Endodermal cell (in vitro differentiated cells): ENCODE measurements at regions not wholly inside any gene's neighbourhood (a gene's known extent, or its start where the extent isn't known, plus 50 kb on each side); places are given as distances from the start of the nearest gene placed in this dataset.

Experiments used
- DNase-seq: peaks from one replicate; pipeline ENCODE4 v3.0.0-alpha.2; 2017
- H3K27ac ChIP-seq: 2 replicates; pipeline ENCODE4 v1.5.1; 2013; ENCODE audit warnings: mild to moderate bottlenecking, low read depth, low read length, moderate library complexity
- H3K27me3 ChIP-seq: 2 replicates; pipeline ENCODE4 v1.6.1; 2013; ENCODE audit warnings: mild to moderate bottlenecking, low read length, moderate library complexity; ENCODE audit not compliant: insufficient read depth, control insufficient read depth, poor library complexity, severe bottlenecking
- H3K36me3 ChIP-seq: 2 replicates; pipeline ENCODE4 v1.7.0; 2013; ENCODE audit warnings: mild to moderate bottlenecking, low read length, moderate library complexity; ENCODE audit not compliant: control insufficient read depth, insufficient read depth
- H3K4me1 ChIP-seq: one replicate; pipeline ENCODE4 v1.7.0; 2013; ENCODE audit warnings: low read length; ENCODE audit not compliant: control insufficient read depth, insufficient read depth
- H3K4me3 ChIP-seq: 2 replicates; pipeline ENCODE4 v1.5.1; 2013; ENCODE audit warnings: mild to moderate bottlenecking, low read length, moderate library complexity
- H3K9ac ChIP-seq: 2 replicates; pipeline ENCODE4 v1.6.1; 2013; ENCODE audit warnings: mild to moderate bottlenecking, low read length, moderate library complexity; ENCODE audit not compliant: poor library complexity, severe bottlenecking; ENCODE audit errors: extremely low read depth
- H3K9me3 ChIP-seq: 2 replicates; pipeline ENCODE4 v1.6.1; 2013; ENCODE audit warnings: mild to moderate bottlenecking, low read length, moderate library complexity; ENCODE audit not compliant: control insufficient read depth
- H3K27ac Mint-ChIP-seq: 2 replicates; pipeline ENCODE4 v1.8.0; 2020; ENCODE audit warnings: mixed read lengths
- H3K27me3 Mint-ChIP-seq: 2 replicates; pipeline ENCODE4 v1.8.0; 2021; ENCODE audit warnings: mild to moderate bottlenecking, mixed read lengths; ENCODE audit not compliant: insufficient read depth
- H3K36me3 Mint-ChIP-seq: 2 replicates; pipeline ENCODE4 v1.8.0; 2020; ENCODE audit warnings: low read depth, mixed read lengths
- H3K4me1 Mint-ChIP-seq: 2 replicates; pipeline ENCODE4 v1.8.0; 2020; ENCODE audit warnings: mixed read lengths
- H3K4me3 Mint-ChIP-seq: 2 replicates; pipeline ENCODE4 v1.8.0; 2020; ENCODE audit warnings: mild to moderate bottlenecking, moderate library complexity, mixed read lengths
- H3K9me3 Mint-ChIP-seq: 2 replicates; pipeline ENCODE4 v1.8.0; 2020; ENCODE audit warnings: mild to moderate bottlenecking, mixed read lengths
- WGBS, 2 experiments: methylation state at CpG; one replicate each; pipeline versions ENCODE4 v1.1.5 to v1.1.7; 2013; ENCODE audit warnings: missing lambda C conversion rate in 2 of 2, mixed read lengths in 1 of 2; ENCODE audit not compliant: insufficient coverage in 1 of 2, insufficient read length in 1 of 2; 5-methylcytosine and 5-hydroxymethylcytosine counted together
- TF ChIP-seq, protein P1 (sequence below): fragments of 200-600 bp; sonication (generic); conservative IDR thresholded peaks from 2 replicates; pipeline ENCODE4 v1.5.0; 2021; ENCODE audit warnings: antibody characterized with exemption, mild to moderate bottlenecking

GRCh38 chr12:112598626-112599025 lies 179.9 kb downstream of the PTPN11 start:
- peaks cover 26% of the 10 kb centered on the region for H3K27me3 Mint-ChIP-seq

DNA sequence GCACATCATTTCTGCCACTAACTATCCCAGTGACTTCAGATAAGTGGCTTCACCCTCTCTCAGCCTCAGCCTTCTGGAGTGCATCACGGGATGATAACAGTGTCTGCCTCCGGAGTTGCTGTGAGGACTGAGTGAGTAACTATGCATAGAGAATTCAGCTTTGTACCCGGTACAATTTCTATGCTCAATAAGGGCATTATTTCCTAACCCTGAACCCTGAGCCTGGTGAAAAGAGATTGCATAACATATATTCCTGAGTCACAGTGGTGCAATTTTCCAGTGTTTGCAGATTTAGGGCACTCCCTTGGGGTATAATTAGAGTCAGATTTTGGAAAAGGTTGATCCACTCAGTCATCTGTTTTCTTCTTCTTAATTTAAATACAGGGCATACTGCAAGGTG lies 181.1 kb downstream of the PTPN11 start:
- Histone ChIP-seq H3K27me3 (no peaks in the 10 kb centered on the region), H3K36me3 (no peaks in the 10 kb centered on the region), H3K9me3 (no peaks in the 10 kb centered on the region), H3K4me1 (no peaks in the 10 kb centered on the region), H3K4me3 (no peak overlapping the region), H3K27ac (no peak overlapping the region), H3K9ac (no peak overlapping the region)
- WGBS, 2 experiments = 64 to 84% methylated on average over 2 to 3 of the region's 3 CpGs
- H3K4me1 Mint-ChIP-seq = no peaks in the 10 kb centered on the region
- no peak overlapping the region for H3K4me3 Mint-ChIP-seq
- H3K27ac Mint-ChIP-seq = no peak overlapping the region
- peaks cover 15% of the 10 kb centered on the region for H3K27me3 Mint-ChIP-seq
- no peaks in the 10 kb centered on the region for H3K36me3 Mint-ChIP-seq
- TF ChIP-seq, protein P1, sequence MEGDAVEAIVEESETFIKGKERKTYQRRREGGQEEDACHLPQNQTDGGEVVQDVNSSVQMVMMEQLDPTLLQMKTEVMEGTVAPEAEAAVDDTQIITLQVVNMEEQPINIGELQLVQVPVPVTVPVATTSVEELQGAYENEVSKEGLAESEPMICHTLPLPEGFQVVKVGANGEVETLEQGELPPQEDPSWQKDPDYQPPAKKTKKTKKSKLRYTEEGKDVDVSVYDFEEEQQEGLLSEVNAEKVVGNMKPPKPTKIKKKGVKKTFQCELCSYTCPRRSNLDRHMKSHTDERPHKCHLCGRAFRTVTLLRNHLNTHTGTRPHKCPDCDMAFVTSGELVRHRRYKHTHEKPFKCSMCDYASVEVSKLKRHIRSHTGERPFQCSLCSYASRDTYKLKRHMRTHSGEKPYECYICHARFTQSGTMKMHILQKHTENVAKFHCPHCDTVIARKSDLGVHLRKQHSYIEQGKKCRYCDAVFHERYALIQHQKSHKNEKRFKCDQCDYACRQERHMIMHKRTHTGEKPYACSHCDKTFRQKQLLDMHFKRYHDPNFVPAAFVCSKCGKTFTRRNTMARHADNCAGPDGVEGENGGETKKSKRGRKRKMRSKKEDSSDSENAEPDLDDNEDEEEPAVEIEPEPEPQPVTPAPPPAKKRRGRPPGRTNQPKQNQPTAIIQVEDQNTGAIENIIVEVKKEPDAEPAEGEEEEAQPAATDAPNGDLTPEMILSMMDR = no peak
- DNase-seq = no peak
- H3K9me3 Mint-ChIP-seq = peaks cover 3% of the 10 kb centered on the region

More at GRCh38 chr12:112598626-112599025, 179.9 kb downstream of the PTPN11 start:
- Mint-ChIP-seq H3K4me1 (no peaks in the 10 kb centered on the region), H3K36me3 (no peaks in the 10 kb centered on the region), H3K9me3 (peaks cover 4% of the 10 kb centered on the region), H3K27ac (no peak overlapping the region), H3K4me3 (no peak overlapping the region)
- WGBS, 2 experiments = 95 to 100% methylated on average over 1 of the region's 1 CpG
- peaks cover 1% of the 10 kb centered on the region for H3K9me3 ChIP-seq
- no peaks in the 10 kb centered on the region for H3K4me1 ChIP-seq
- H3K4me3 ChIP-seq = no peak overlapping the region
- H3K27me3 ChIP-seq = no peaks in the 10 kb centered on the region
- no peak overlapping the region for H3K27ac ChIP-seq
- DNase-seq = no peak
- H3K9ac ChIP-seq = no peak overlapping the region
- TF ChIP-seq, protein P1 = no peak
- no peaks in the 10 kb centered on the region for H3K36me3 ChIP-seq

GRCh38 chr12:112602150-112602549 lies 183.4 kb downstream of the PTPN11 start:
- no peak overlapping the region for H3K9ac ChIP-seq
- H3K4me1 ChIP-seq = no peaks in the 10 kb centered on the region
- TF ChIP-seq, protein P1 = no peak
- Mint-ChIP-seq H3K27ac (peak overlapping the region; percentile 52), H3K4me1 (no peaks in the 10 kb centered on the region), H3K36me3 (no peaks in the 10 kb centered on the region), H3K27me3 (peaks cover 10% of the 10 kb centered on the region), H3K9me3 (peaks cover 3% of the 10 kb centered on the region), H3K4me3 (no peak overlapping the region)
- H3K36me3 ChIP-seq = no peaks in the 10 kb centered on the region
- H3K4me3 ChIP-seq = no peak overlapping the region
- H3K9me3 ChIP-seq = no peaks in the 10 kb centered on the region
- H3K27me3 ChIP-seq = no peaks in the 10 kb centered on the region
- peak; percentile 77 for DNase-seq
- WGBS, 2 experiments = 30 to 31% methylated on average over 2 to 3 of the region's 3 CpGs
- peak overlapping the region; percentile 62 for H3K27ac ChIP-seq
